Osteoblast (primary cell): ENCODE measurements at regions not wholly inside any gene's neighbourhood (a gene's known extent, or its start where the extent isn't known, plus 50 kb on each side); places are given as distances from the start of the nearest gene placed in this dataset.

Experiments
- DNase-seq: peaks from one replicate; pipeline ENCODE4 v3.0.0; 2011; ENCODE audit warnings: low spot score, mixed read lengths; ENCODE audit not compliant: insufficient read length; ENCODE audit errors: missing footprints
- H2AFZ ChIP-seq: 2 replicates; pipeline ENCODE4 v1.6.0; 2011; ENCODE audit warnings: mild to moderate bottlenecking, low read length
- H3K27ac ChIP-seq: 2 replicates; pipeline ENCODE4 v1.5.1; 2011; ENCODE audit warnings: mild to moderate bottlenecking, low read depth, low read length, moderate library complexity
- H3K27me3 ChIP-seq: 2 replicates; pipeline ENCODE4 v1.6.0; 2012; ENCODE audit warnings: mild to moderate bottlenecking, control low read depth, inconsistent platforms, low read length, moderate library complexity; ENCODE audit not compliant: insufficient read depth
- H3K36me3 ChIP-seq: 2 replicates; pipeline ENCODE4 v1.5.1; 2011; ENCODE audit warnings: mild to moderate bottlenecking, low read length, control low read depth, moderate library complexity; ENCODE audit not compliant: insufficient read depth
- H3K4me1 ChIP-seq: 2 replicates; pipeline ENCODE4 v1.5.1; 2011; ENCODE audit warnings: mild to moderate bottlenecking, low read length, control low read depth, moderate library complexity; ENCODE audit not compliant: insufficient read depth
- H3K4me2 ChIP-seq: 2 replicates; pipeline ENCODE4 v1.6.0; 2011; ENCODE audit warnings: mild to moderate bottlenecking, low read length; ENCODE audit not compliant: insufficient read depth
- H3K4me3 ChIP-seq: fragments of 200-600 bp; sonication (generic); 3 replicates; pipeline ENCODE4 v1.5.1; 2012; ENCODE audit warnings: mild to moderate bottlenecking, low read length, inconsistent platforms; ENCODE audit not compliant: insufficient read depth
- H3K79me2 ChIP-seq: 2 replicates; pipeline ENCODE4 v1.6.0; 2012; ENCODE audit warnings: mild to moderate bottlenecking, low read length, control low read depth, inconsistent platforms; ENCODE audit not compliant: insufficient read depth
- H3K9me3 ChIP-seq: 2 replicates; pipeline ENCODE4 v1.5.1; 2011; ENCODE audit warnings: low read depth, low read length, control low read depth
- H4K20me1 ChIP-seq: 2 replicates; pipeline ENCODE4 v1.6.0; 2012; ENCODE audit warnings: mild to moderate bottlenecking, low read length, control low read depth; ENCODE audit not compliant: insufficient read depth
- TF ChIP-seq, protein P1 (sequence below): IDR thresholded peaks from 2 replicates; pipeline ENCODE4 v1.5.1; 2011; ENCODE audit warnings: mild to moderate bottlenecking, low read depth, low read length, moderate library complexity; ENCODE audit errors: extremely low read depth

- Histone ChIP-seq H3K9me3 (no peaks in the 10 kb centered on the region), H3K4me3 (no peak overlapping the region), H3K36me3 (no peaks in the 10 kb centered on the region), H3K4me2 (peak overlapping the region; percentile 12), H3K79me2 (no peaks in the 10 kb centered on the region), H3K27ac (no peak overlapping the region), H2AFZ (no peak overlapping the region), H3K27me3 (no peaks in the 10 kb centered on the region), H4K20me1 (no peaks in the 10 kb centered on the region), H3K4me1 (peaks cover 18% of the 10 kb centered on the region)
- TF ChIP-seq, protein P1, sequence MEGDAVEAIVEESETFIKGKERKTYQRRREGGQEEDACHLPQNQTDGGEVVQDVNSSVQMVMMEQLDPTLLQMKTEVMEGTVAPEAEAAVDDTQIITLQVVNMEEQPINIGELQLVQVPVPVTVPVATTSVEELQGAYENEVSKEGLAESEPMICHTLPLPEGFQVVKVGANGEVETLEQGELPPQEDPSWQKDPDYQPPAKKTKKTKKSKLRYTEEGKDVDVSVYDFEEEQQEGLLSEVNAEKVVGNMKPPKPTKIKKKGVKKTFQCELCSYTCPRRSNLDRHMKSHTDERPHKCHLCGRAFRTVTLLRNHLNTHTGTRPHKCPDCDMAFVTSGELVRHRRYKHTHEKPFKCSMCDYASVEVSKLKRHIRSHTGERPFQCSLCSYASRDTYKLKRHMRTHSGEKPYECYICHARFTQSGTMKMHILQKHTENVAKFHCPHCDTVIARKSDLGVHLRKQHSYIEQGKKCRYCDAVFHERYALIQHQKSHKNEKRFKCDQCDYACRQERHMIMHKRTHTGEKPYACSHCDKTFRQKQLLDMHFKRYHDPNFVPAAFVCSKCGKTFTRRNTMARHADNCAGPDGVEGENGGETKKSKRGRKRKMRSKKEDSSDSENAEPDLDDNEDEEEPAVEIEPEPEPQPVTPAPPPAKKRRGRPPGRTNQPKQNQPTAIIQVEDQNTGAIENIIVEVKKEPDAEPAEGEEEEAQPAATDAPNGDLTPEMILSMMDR = no peak
- peak; percentile 42 for DNase-seq
Observed at GRCh38 chr7:19294619-19295018, 149.4 kb upstream of the FERD3L start.

DNA sequence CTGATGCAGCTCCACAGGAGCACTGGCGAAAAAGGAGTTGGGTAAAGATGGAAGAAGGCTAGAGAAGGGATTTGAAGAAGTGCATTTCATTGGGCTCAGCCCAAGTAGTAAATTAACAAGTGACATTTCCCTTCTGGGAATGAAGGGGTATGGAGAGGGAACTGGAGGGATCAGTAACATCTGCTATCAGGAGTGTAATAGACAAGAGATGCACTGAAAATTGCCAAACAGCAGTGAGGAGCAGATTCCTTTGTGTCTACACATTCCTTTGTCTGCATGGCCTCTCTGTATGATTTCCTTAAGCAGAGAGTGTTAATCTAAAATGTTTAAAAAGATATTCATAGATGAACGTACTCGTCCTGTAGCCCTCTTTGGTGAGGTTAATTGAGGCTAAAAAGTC lies 148.2 kb upstream of the FERD3L start:
- Histone ChIP-seq H3K9me3 (no peaks in the 10 kb centered on the region), H3K79me2 (no peaks in the 10 kb centered on the region), H3K27me3 (no peaks in the 10 kb centered on the region), H3K36me3 (no peaks in the 10 kb centered on the region), H2AFZ (peak overlapping the region; percentile 4), H3K4me2 (no peak overlapping the region), H4K20me1 (no peaks in the 10 kb centered on the region), H3K4me3 (no peak overlapping the region), H3K27ac (no peak overlapping the region), H3K4me1 (peaks cover 18% of the 10 kb centered on the region)
- DNase-seq = no peak
- TF ChIP-seq, protein P1 = no peak

GRCh38 chr7:19290968-19291367 lies 145.7 kb upstream of the FERD3L start:
- Histone ChIP-seq H4K20me1 (no peaks in the 10 kb centered on the region), H3K4me3 (no peak overlapping the region), H3K27me3 (no peaks in the 10 kb centered on the region), H3K27ac (no peak overlapping the region), H3K4me1 (peaks cover 18% of the 10 kb centered on the region), H2AFZ (no peak overlapping the region), H3K79me2 (no peaks in the 10 kb centered on the region), H3K36me3 (no peaks in the 10 kb centered on the region), H3K4me2 (no peak overlapping the region), H3K9me3 (no peaks in the 10 kb centered on the region)
- TF ChIP-seq, protein P1 = no peak
- no peak for DNase-seq

GRCh38 chr7:19290066-19290465 lies 144.8 kb upstream of the FERD3L start:
- TF ChIP-seq, protein P1 = no peak
- Histone ChIP-seq H3K79me2 (no peaks in the 10 kb centered on the region), H3K4me2 (no peak overlapping the region)

More at GRCh38 chr7:19290066-19290465, 144.8 kb upstream of the FERD3L start:
- H2AFZ ChIP-seq = no peak overlapping the region
- no peaks in the 10 kb centered on the region for H4K20me1 ChIP-seq
- no peak for DNase-seq
- peaks cover 20% of the 10 kb centered on the region for H3K4me1 ChIP-seq
- H3K4me3 ChIP-seq = no peak overlapping the region
- H3K27ac ChIP-seq = no peak overlapping the region
- no peaks in the 10 kb centered on the region for H3K9me3 ChIP-seq
- H3K36me3 ChIP-seq = no peaks in the 10 kb centered on the region
- no peaks in the 10 kb centered on the region for H3K27me3 ChIP-seq
